Breast epithelium (tissue), 4 donors: ENCODE measurements at regions not wholly inside any gene's neighbourhood (a gene's known extent, or its start where the extent isn't known, plus 50 kb on each side); places are given as distances from the start of the nearest gene placed in this dataset.

Source experiments
- DNase-seq, 2 donors: peaks; one replicate each; pipeline ENCODE4 v3.0.0-alpha.2; 2019; ENCODE audit warnings: low spot score in 2 of 2
- H3K27ac ChIP-seq, 2 donors: fragments of 200-600 bp; sonication (generic) in 1 of 2; one replicate each; pipeline ENCODE4 v1.5.1; 2016 to 2019; ENCODE audit warnings: mild to moderate bottlenecking in 1 of 2
- H3K27me3 ChIP-seq, 2 donors: fragments of 200-600 bp; sonication (generic) in 1 of 2; one replicate each; pipeline versions ENCODE4 v1.5.1 to v1.6.0; 2017 to 2019; ENCODE audit warnings: control low read depth in 1 of 2, mild to moderate bottlenecking in 1 of 2
- H3K36me3 ChIP-seq: fragments of 200-600 bp; one replicate; pipeline ENCODE4 v1.5.1; 2019
- H3K4me1 ChIP-seq, 2 donors: fragments of 200-600 bp; sonication (generic); one replicate each; pipeline ENCODE4 v1.5.1; 2016 to 2019; ENCODE audit warnings: control low read depth in 1 of 2
- H3K4me3 ChIP-seq, 3 donors: fragments of 200-600 bp; sonication (generic); 1 replicate in 2 of 3; 2 replicates in 1 of 3; pipeline ENCODE4 v1.5.1; 2016 to 2019; ENCODE audit warnings: mild to moderate bottlenecking in 3 of 3, moderate library complexity in 2 of 3
- H3K9me3 ChIP-seq, 2 donors: fragments of 200-600 bp; sonication (generic) in 1 of 2; one replicate each; pipeline ENCODE4 v1.5.1; 2016 to 2019; ENCODE audit warnings: control low read depth in 1 of 2
- CTCF ChIP-seq, 3 donors: fragments of 450-650 bp; IDR thresholded peaks; one replicate each; pipeline ENCODE4 v1.5.1; 2016 to 2017; ENCODE audit warnings: antibody characterized with exemption in 3 of 3, mild to moderate bottlenecking in 3 of 3, moderate library complexity in 3 of 3
- POLR2A ChIP-seq: fragments of 450-650 bp; IDR thresholded peaks from one replicate; pipeline ENCODE4 v1.6.1; 2016; ENCODE audit warnings: antibody characterized with exemption, mild to moderate bottlenecking, moderate library complexity
- POLR2AphosphoS5 ChIP-seq, 3 donors: sonication (generic); formaldehyde crosslinking; IDR thresholded peaks; one replicate each; pipeline ENCODE4 v1.6.1; 2017; ENCODE audit warnings: antibody characterized with exemption in 3 of 3
- intact Hi-C: fragments of 100-400 bp; cut with DNase I; formaldehyde crosslinking; loops from one replicate; pipeline ENCODE4 v1.15.1; 2023; ENCODE audit warnings: low total_unique reads

GRCh38 chr9:86638109-86638508 lies 283.9 kb upstream of the TUT7 start:
- Histone ChIP-seq H3K9me3 (peaks cover 0 to 6% of the 10 kb centered on the region in 2 donors), H3K27me3 (peaks cover 0 to 4% of the 10 kb centered on the region in 2 donors), H3K27ac (no peak overlapping the region), H3K36me3 (no peaks in the 10 kb centered on the region), H3K4me1 (no peaks in the 10 kb centered on the region), H3K4me3 (no peak overlapping the region)
- TF ChIP-seq POLR2AphosphoS5 (IDR thresholded peaks at IDR 0.05) (no peak), POLR2A (no peak), CTCF (IDR thresholded peaks at IDR 0.05) (no peak)
- intact Hi-C loops, result no loop called here
- no peak for DNase-seq

GRCh38 chr9:86637515-86637914 lies 283.3 kb upstream of the TUT7 start:
- Histone ChIP-seq H3K4me3 (no peak overlapping the region), H3K27me3 (peaks cover 0 to 4% of the 10 kb centered on the region in 2 donors), H3K36me3 (no peaks in the 10 kb centered on the region), H3K27ac (no peak overlapping the region), H3K4me1 (no peaks in the 10 kb centered on the region), H3K9me3 (peaks cover 0 to 6% of the 10 kb centered on the region in 2 donors)
- TF ChIP-seq POLR2AphosphoS5 (IDR thresholded peaks at IDR 0.05), result no peak
- TF ChIP-seq CTCF (IDR thresholded peaks at IDR 0.05), result no peak
- TF ChIP-seq POLR2A, result no peak
- intact Hi-C loops, result no loop called here
- DNase-seq, result no peak

- Histone ChIP-seq H3K4me1 (no peaks in the 10 kb centered on the region), H3K36me3 (no peaks in the 10 kb centered on the region), H3K27me3 (peaks cover 0 to under 1% of the 10 kb centered on the region in 2 donors), H3K9me3 (peaks cover 0 to 6% of the 10 kb centered on the region in 2 donors), H3K27ac (no peak overlapping the region), H3K4me3 (no peak overlapping the region)
- no peak for DNase-seq
- TF ChIP-seq CTCF (IDR thresholded peaks at IDR 0.05) (no peak), POLR2A (no peak), POLR2AphosphoS5 (IDR thresholded peaks at IDR 0.05) (no peak)
- intact Hi-C loops, result no loop called here
These were observed 282.3 kb upstream of the TUT7 start for GRCh38 chr9:86636519-86636918.

- Histone ChIP-seq H3K4me1 (no peaks in the 10 kb centered on the region), H3K4me3 (no peak overlapping the region), H3K27me3 (no peaks in the 10 kb centered on the region), H3K9me3 (peaks cover 0 to 6% of the 10 kb centered on the region in 2 donors), H3K36me3 (no peaks in the 10 kb centered on the region), H3K27ac (no peak overlapping the region)
- no peak for DNase-seq
- intact Hi-C loops, result no loop called here
- no peak for TF ChIP-seq POLR2AphosphoS5 (IDR thresholded peaks at IDR 0.05)
- no peak for TF ChIP-seq POLR2A
- no peak for TF ChIP-seq CTCF (IDR thresholded peaks at IDR 0.05)
These were observed 281.8 kb upstream of the TUT7 start for GRCh38 chr9:86636038-86636437.

- intact Hi-C loops, result no loop called here
- Histone ChIP-seq H3K27me3 (no peaks in the 10 kb centered on the region), H3K4me1 (no peaks in the 10 kb centered on the region), H3K27ac (no peak overlapping the region), H3K36me3 (no peaks in the 10 kb centered on the region), H3K9me3 (peaks cover 0 to 6% of the 10 kb centered on the region in 2 donors), H3K4me3 (no peak overlapping the region)
- TF ChIP-seq POLR2A, result no peak
- TF ChIP-seq CTCF (IDR thresholded peaks at IDR 0.05), result no peak
- TF ChIP-seq POLR2AphosphoS5 (IDR thresholded peaks at IDR 0.05), result no peak
- no peak for DNase-seq
These were observed 280.3 kb upstream of the TUT7 start for GRCh38 chr9:86634501-86634900.
